Hematopoietic multipotent progenitor cell treated with erythropoietin and hydrocortisone succinate and interleukin-3 and kit ligand, for 15 days (in vitro differentiated cells): ENCODE measurements at regions not wholly inside any gene's neighbourhood (a gene's known extent, or its start where the extent isn't known, plus 50 kb on each side); places are given as distances from the start of the nearest gene placed in this dataset.
"Not testable (repeated sequence)": the region's sequence is repeated elsewhere in the genome, so short reads cannot be mapped to it uniquely, and the experiment has no call there.

ENCODE experiments used
- DNase-seq: peaks from one replicate; pipeline ENCODE4 v3.0.0-alpha.2; 2015; ENCODE audit warnings: low spot score

- no peak for DNase-seq
These were observed 111.0 kb upstream of the CPHXL start for GRCh38 chr16:75837264-75837663.

DNA sequence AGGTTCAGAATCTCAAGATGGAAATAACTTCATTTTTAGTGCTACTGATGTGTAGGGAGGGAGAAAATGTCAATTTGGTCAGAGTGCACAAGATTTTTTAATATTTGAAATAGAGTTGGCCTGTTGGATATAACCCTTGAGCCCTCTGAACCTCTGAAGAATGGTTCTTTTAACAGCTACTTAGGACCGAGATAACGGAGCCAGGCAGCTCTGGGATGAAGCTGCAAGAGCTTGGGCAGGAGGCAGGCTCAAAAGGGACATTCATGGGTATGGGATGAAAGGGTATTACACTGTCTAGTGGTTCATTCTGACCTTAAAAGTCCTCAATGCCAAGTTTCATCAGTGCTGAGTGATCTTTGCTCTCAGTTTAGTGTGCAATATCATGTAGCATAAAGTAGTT is 111.4 kb upstream of the CPHXL start:
- DNase-seq = no peak

GRCh38 chr16:75841517-75841916 is 115.2 kb upstream of the CPHXL start:
- DNase-seq = no peak

- no peak for DNase-seq
These were observed 120.9 kb upstream of the CPHXL start for GRCh38 chr16:75847172-75847571.

DNA sequence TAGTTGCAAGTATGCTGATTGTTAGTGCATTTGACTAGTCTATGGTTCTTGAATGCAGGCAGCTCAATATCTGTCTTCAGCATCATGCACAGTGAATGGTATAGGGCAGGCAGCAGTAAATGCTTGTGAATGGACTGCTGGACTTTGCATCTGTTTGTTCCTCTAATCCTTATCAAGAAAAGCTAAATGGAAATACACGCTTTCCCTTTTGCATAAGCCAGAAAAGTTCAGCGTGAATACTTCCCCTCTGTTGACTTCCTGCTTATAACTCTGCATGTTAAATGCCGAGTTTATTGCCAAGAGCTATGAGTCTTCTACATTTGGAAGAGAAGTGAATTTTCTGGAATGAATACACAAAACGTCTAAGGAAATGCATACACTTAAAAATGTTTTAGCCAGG is 127.9 kb upstream of the CPHXL start:
- DNase-seq = no peak

DNA sequence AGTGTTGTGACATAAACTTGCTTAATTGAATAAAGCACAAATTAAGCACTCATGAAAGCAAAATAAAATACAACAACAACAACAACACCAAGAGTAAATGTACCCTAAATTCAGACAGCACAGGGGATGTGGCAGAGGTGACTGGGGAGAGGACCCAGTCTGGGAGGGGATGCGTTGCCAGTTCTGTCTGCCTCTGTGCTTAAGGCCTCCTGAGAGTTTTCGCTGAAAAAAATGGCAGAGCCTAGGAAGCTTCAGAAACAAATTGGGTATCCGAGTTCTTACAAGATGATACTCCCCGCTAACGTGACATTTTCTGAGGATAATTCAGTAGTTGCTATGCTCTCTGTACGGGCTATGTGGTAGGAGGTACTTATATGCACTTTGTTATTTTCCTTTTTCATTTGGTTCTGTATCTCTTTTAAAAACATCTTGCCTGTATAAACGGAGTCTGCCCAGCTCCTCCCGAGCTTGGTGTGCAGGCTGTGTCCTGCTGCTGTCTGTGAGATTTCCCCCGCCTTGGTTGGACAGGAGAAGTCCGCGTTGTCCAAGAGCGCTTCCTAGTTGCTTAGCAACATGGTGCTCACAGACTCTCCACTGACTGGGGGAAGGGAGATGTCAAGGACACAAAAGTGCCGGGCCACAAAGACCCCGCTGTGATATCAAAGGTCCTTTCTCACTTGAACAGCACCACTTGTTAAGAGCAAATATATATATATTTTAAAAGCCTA is 134.2 kb upstream of the CPHXL start:
- DNase-seq = no peak

- no peak for DNase-seq
These were observed 135.2 kb upstream of the CPHXL start for GRCh38 chr16:75861311-75862097.

GRCh38 chr16:75862098-75862386 is 135.8 kb upstream of the CPHXL start:
- no peak for DNase-seq

DNA sequence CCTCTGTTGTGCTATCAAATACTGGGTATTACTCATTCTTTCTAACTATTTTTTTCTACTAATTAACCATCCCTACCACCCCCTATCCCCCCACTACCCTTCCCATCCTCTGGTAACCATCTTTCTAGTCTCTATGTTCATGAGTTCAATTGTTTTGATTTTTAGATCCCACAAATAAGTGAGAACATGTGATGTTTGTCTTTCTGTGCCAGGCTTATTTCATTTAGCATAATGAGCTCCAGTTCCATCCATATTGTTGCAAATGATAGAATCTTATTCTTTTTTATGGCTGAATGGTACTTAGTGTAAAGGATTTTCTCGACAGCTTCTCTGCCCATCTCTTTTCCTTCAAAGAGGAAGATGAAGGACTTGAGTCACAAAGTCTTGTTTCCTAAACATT is 138.0 kb upstream of the CPHXL start:
- DNase-seq = no peak

- no peak for DNase-seq
These were observed 139.4 kb upstream of the CPHXL start for GRCh38 chr16:75865736-75866135.

- no peak for DNase-seq
These were observed 142.6 kb upstream of the CPHXL start for GRCh38 chr16:75868636-75869632.

GRCh38 chr16:75881280-75881679 is 155.0 kb upstream of the CPHXL start:
- not testable (repeated sequence) for DNase-seq

- no peak for DNase-seq
These were observed 172.9 kb upstream of the CPHXL start for GRCh38 chr16:75899163-75899562.

- no peak for DNase-seq
These were observed 182.2 kb upstream of the CPHXL start for GRCh38 chr16:75908331-75909117.

GRCh38 chr16:75909746-75910145 is 183.5 kb upstream of the CPHXL start:
- DNase-seq = no peak

DNA sequence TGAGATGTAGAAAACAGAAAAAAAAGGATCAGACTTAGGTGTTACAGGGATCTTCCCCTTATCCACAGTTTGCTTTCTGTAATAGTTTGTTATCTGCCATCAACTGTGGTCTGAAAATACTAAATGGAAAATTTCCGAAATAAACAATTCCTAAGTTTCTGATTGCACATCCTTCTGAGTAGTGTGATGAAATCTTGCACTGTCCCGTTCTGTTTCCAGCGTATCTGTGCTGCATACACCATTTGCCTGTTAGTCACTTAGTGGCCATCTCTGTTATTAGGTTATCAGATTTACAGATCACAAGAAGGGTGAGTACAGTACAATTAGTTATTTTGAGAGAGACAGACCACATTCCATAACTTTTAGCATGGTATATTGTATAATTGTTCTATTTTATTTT is 185.6 kb upstream of the CPHXL start:
- no peak for DNase-seq

DNA sequence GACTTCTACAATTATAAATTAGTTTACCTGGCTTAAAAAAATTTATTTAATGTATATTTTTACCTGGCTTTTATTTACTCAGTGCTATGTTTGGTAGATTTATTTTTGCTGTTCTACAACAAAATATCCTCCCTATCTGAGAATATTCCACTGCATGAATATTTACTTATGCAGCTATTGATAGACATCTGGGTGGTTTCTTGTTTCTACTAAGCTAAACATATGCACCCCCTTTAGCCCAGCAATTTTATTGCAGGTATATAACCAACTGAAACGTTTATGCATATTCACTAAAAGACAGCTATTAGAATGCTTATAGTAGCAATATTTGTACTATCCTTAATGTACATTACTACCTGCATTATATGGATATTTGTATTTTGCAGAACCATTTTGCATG is 187.7 kb upstream of the CPHXL start:
- no peak for DNase-seq

GRCh38 chr16:75916451-75916850 is 190.2 kb upstream of the CPHXL start:
- DNase-seq = no peak

DNA sequence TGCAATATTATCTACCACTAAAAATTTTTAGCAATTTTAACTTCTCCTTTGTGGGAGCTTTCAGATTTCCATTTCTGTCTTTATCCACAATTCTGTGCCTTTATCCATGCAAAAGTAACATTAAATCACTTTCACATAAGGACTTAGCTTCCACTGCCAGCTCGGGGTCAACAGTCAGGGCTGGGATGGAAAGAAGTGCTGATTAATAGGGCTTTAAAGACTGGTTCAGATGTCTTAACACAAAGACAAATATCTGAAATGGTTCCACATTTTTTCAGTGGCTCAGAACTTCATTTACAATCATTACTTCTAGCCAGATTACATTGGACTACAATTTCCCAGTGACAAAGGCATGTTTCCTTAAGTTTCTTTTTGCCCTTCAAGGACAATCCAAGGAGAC is 191.8 kb upstream of the CPHXL start:
- no peak for DNase-seq

- no peak for DNase-seq
These were observed 193.4 kb upstream of the CPHXL start for GRCh38 chr16:75919664-75920063.

GRCh38 chr16:75921281-75921680 is 195.0 kb upstream of the CPHXL start:
- DNase-seq = no peak

GRCh38 chr16:75922250-75922649 is 196.0 kb upstream of the CPHXL start:
- DNase-seq = no peak
